CD14-positive monocyte (primary cell): ENCODE measurements at regions not wholly inside any gene's neighbourhood (a gene's known extent, or its start where the extent isn't known, plus 50 kb on each side); places are given as distances from the start of the nearest gene placed in this dataset.

Source experiments
- DNase-seq, 3 donors: peaks; one replicate each; pipeline ENCODE4 v3.0.0-alpha.2; 2011 to 2022
- H2AFZ ChIP-seq: 2 replicates; pipeline ENCODE4 v1.6.0; 2012; ENCODE audit warnings: mild to moderate bottlenecking, low read depth, low read length, inconsistent platforms; ENCODE audit not compliant: insufficient read depth, poor library complexity, severe bottlenecking
- H3K27ac ChIP-seq, 2 donors: 1 replicate in 1 of 2; 2 replicates in 1 of 2; pipeline ENCODE4 v1.5.1; 2012 to 2013; ENCODE audit warnings: low read length in 2 of 2, control low read depth in 1 of 2, inconsistent platforms in 1 of 2, low read depth in 1 of 2, mild to moderate bottlenecking in 1 of 2
- H3K27me3 ChIP-seq, 2 donors: one replicate each; pipeline versions ENCODE4 v1.6.0 to v1.6.1; 2011 to 2013; ENCODE audit warnings: low read length in 2 of 2; ENCODE audit not compliant: control insufficient read depth in 2 of 2, insufficient read depth in 2 of 2
- H3K36me3 ChIP-seq, 2 donors: replicated peaks in 1 of 2; 1 replicate in 1 of 2; 2 replicates in 1 of 2; pipeline versions ENCODE4 v1.5.1 to v1.6.1; 2012 to 2013; ENCODE audit warnings: low read length in 2 of 2, control low read depth in 1 of 2, inconsistent platforms in 1 of 2, mild to moderate bottlenecking in 1 of 2; ENCODE audit not compliant: insufficient read depth in 2 of 2, control insufficient read depth in 1 of 2
- H3K4me1 ChIP-seq, 2 donors: 1 replicate in 1 of 2; 2 replicates in 1 of 2; pipeline versions ENCODE4 v1.5.1 to v1.6.1; 2012 to 2013; ENCODE audit warnings: low read length in 2 of 2, control low read depth in 1 of 2, inconsistent platforms in 1 of 2, mild to moderate bottlenecking in 1 of 2, moderate library complexity in 1 of 2; ENCODE audit not compliant: insufficient read depth in 2 of 2, control insufficient read depth in 1 of 2
- H3K4me2 ChIP-seq: replicated peaks from 2 replicates; pipeline ENCODE3; 2012; ENCODE audit warnings: low read length, moderate library complexity, mild to moderate bottlenecking; ENCODE audit not compliant: poor library complexity, severe bottlenecking; ENCODE audit errors: extremely low read depth
- H3K4me3 ChIP-seq, 3 experiments: fragments of 200-600 bp in 1 of 3; sonication (generic) in 1 of 3; replicated peaks in 1 of 3; 1 replicate in 2 of 3; 2 replicates in 1 of 3; pipeline ENCODE4 v1.5.1; 2011 to 2013; ENCODE audit warnings: low read length in 3 of 3, mild to moderate bottlenecking in 3 of 3, control low read depth in 2 of 3, low read depth in 2 of 3, inconsistent platforms in 1 of 3, moderate library complexity in 1 of 3
- H3K79me2 ChIP-seq: 2 replicates; pipeline ENCODE4 v1.6.0; 2012; ENCODE audit warnings: mild to moderate bottlenecking, control low read depth, inconsistent platforms, low read length, moderate library complexity; ENCODE audit not compliant: insufficient read depth
- H3K9ac ChIP-seq: 2 replicates; pipeline ENCODE4 v1.6.0; 2017; ENCODE audit warnings: low read length, mild to moderate bottlenecking; ENCODE audit not compliant: insufficient read depth, poor library complexity, severe bottlenecking
- H3K9me3 ChIP-seq, 2 donors: replicated peaks in 1 of 2; 1 replicate in 1 of 2; 2 replicates in 1 of 2; pipeline versions ENCODE4 v1.5.1 to v1.6.1; 2012 to 2013; ENCODE audit warnings: low read length in 2 of 2, control low read depth in 1 of 2; ENCODE audit not compliant: control insufficient read depth in 1 of 2, insufficient read depth in 1 of 2
- H4K20me1 ChIP-seq: 2 replicates; pipeline ENCODE4 v1.6.0; 2012; ENCODE audit warnings: mild to moderate bottlenecking, low read length, control low read depth, moderate library complexity; ENCODE audit not compliant: insufficient read depth
- H3K27ac Mint-ChIP-seq, 7 donors: one replicate each; pipeline ENCODE4 v1.8.0; 2020; ENCODE audit warnings: mild to moderate bottlenecking in 7 of 7, mixed read lengths in 7 of 7, moderate library complexity in 6 of 7, inconsistent platforms in 2 of 7
- H3K27me3 Mint-ChIP-seq, 3 donors: one replicate each; pipeline ENCODE4 v1.8.0; 2021 to 2022; ENCODE audit warnings: low read depth in 3 of 3, mild to moderate bottlenecking in 3 of 3, mixed read lengths in 3 of 3, moderate library complexity in 3 of 3, inconsistent platforms in 1 of 3
- H3K36me3 Mint-ChIP-seq, 2 donors: one replicate each; pipeline ENCODE4 v1.8.0; 2020; ENCODE audit warnings: mixed read lengths in 2 of 2, inconsistent platforms in 1 of 2, mild to moderate bottlenecking in 1 of 2
- H3K4me1 Mint-ChIP-seq: one replicate; pipeline ENCODE4 v1.8.0; 2020; ENCODE audit warnings: mild to moderate bottlenecking, mixed read lengths
- H3K4me3 Mint-ChIP-seq, 2 donors: one replicate each; pipeline ENCODE4 v1.8.0; 2020; ENCODE audit warnings: mild to moderate bottlenecking in 2 of 2, mixed read lengths in 2 of 2, moderate library complexity in 1 of 2
- H3K9me3 Mint-ChIP-seq, 7 donors: one replicate each; pipeline ENCODE4 v1.8.0; 2020 to 2022; ENCODE audit warnings: mixed read lengths in 7 of 7, mild to moderate bottlenecking in 6 of 7, moderate library complexity in 6 of 7, inconsistent platforms in 2 of 7
- CTCF ChIP-seq: fragments of 200-600 bp; IDR thresholded peaks from one replicate; pipeline ENCODE4 v1.8.0; 2022; ENCODE audit warnings: antibody characterized with exemption, mild to moderate bottlenecking
- WGBS: methylation state at CpG from one replicate; pipeline ENCODE4 v1.1.5; 2013; ENCODE audit warnings: missing lambda C conversion rate; ENCODE audit not compliant: insufficient coverage; 5-methylcytosine and 5-hydroxymethylcytosine counted together
- intact Hi-C, 2 donors: fragments of 100-400 bp; cut with micrococcal nuclease; formaldehyde crosslinking; loops; one replicate each; pipeline versions ENCODE4 v1.15.0 to v1.15.1; 2023

- no peaks in the 10 kb centered on the region for H4K20me1 ChIP-seq
- H3K4me2 ChIP-seq: no peak overlapping the region
- H3K4me1 Mint-ChIP-seq: no peaks in the 10 kb centered on the region
- no peaks in the 10 kb centered on the region for H3K79me2 ChIP-seq
- WGBS: no CpG with 5 or more reads among the region's 1 CpG
- no peak overlapping the region for H3K9ac ChIP-seq
- H3K27ac ChIP-seq: no peak overlapping the region
- H3K9me3 Mint-ChIP-seq: peaks cover 0 to 5% (median 0%) of the 10 kb centered on the region in 7 donors
- no peaks in the 10 kb centered on the region for H3K27me3 Mint-ChIP-seq
- no peak for DNase-seq
- no peaks in the 10 kb centered on the region for H3K36me3 Mint-ChIP-seq
- no peaks in the 10 kb centered on the region for H3K4me1 ChIP-seq
- H2AFZ ChIP-seq: no peak overlapping the region
- H3K27me3 ChIP-seq: no peaks in the 10 kb centered on the region
- TF ChIP-seq CTCF: no peak
- intact Hi-C loops: no loop called here
- H3K4me3 Mint-ChIP-seq: no peak overlapping the region
- H3K4me3 ChIP-seq: no peak overlapping the region
- H3K27ac Mint-ChIP-seq: no peak overlapping the region
- no peaks in the 10 kb centered on the region for H3K9me3 ChIP-seq
- H3K36me3 ChIP-seq: no peaks in the 10 kb centered on the region
Observed at GRCh38 chr11:24199461-24199860, 297.4 kb upstream of the LUZP2 start.

GRCh38 chr11:24206030-24206429 lies 290.8 kb upstream of the LUZP2 start:
- H2AFZ ChIP-seq: no peak overlapping the region
- H3K27ac ChIP-seq: no peak overlapping the region
- H4K20me1 ChIP-seq: no peaks in the 10 kb centered on the region
- intact Hi-C loops: no loop called here
- no peak overlapping the region for H3K4me3 Mint-ChIP-seq
- peaks cover 0 to 3% (median 2%) of the 10 kb centered on the region in 7 donors for H3K9me3 Mint-ChIP-seq
- DNase-seq: no peak
- WGBS: no CpG with 5 or more reads among the region's 2 CpGs
- TF ChIP-seq CTCF: no peak
- H3K79me2 ChIP-seq: no peaks in the 10 kb centered on the region
- H3K9me3 ChIP-seq: no peaks in the 10 kb centered on the region
- no peaks in the 10 kb centered on the region for H3K36me3 Mint-ChIP-seq
- H3K27ac Mint-ChIP-seq: no peak overlapping the region
- H3K4me1 ChIP-seq: no peaks in the 10 kb centered on the region
- no peaks in the 10 kb centered on the region for H3K27me3 ChIP-seq
- H3K4me3 ChIP-seq: no peak overlapping the region
- no peak overlapping the region for H3K9ac ChIP-seq
- no peaks in the 10 kb centered on the region for H3K4me1 Mint-ChIP-seq
- peaks cover 0 to 3% (median 0%) of the 10 kb centered on the region in 3 donors for H3K27me3 Mint-ChIP-seq
- H3K4me2 ChIP-seq: no peak overlapping the region
- no peaks in the 10 kb centered on the region for H3K36me3 ChIP-seq
